GM19351 (cell line): ENCODE measurements at regions not wholly inside any gene's neighbourhood (a gene's known extent, or its start where the extent isn't known, plus 50 kb on each side); places are given as distances from the start of the nearest gene placed in this dataset.
"Not testable (repeated sequence)": the region's sequence is repeated elsewhere in the genome, so short reads cannot be mapped to it uniquely, and the experiment has no call there.

Experiments used
- ATAC-seq: cut with Tn5 transposase; IDR thresholded peaks from one replicate; pipeline ENCODE4 v1.9.1; 2021; ENCODE audit warnings: mild to moderate bottlenecking, moderate library complexity; ENCODE audit not compliant: unreplicated experiment

GRCh38 chr6:63010962-63011361 is 200.3 kb upstream of the FKBP1C start:
- not testable (repeated sequence) for ATAC-seq

GRCh38 chr6:63014290-63014689 is 197.0 kb upstream of the FKBP1C start:
- no peak for ATAC-seq

GRCh38 chr6:63022631-63023030 is 188.6 kb upstream of the FKBP1C start:
- no peak for ATAC-seq

- no peak for ATAC-seq
These were observed 187.5 kb upstream of the FKBP1C start for GRCh38 chr6:63023726-63024125.

GRCh38 chr6:63049216-63049615 is 162.1 kb upstream of the FKBP1C start:
- ATAC-seq = no peak

GRCh38 chr6:63053206-63053605 is 158.1 kb upstream of the FKBP1C start:
- ATAC-seq = not testable (repeated sequence)

GRCh38 chr6:63058601-63059000 is 152.7 kb upstream of the FKBP1C start:
- no peak for ATAC-seq

GRCh38 chr6:63063631-63064271 is 147.5 kb upstream of the FKBP1C start:
- no peak for ATAC-seq

GRCh38 chr6:63066055-63066704 is 145.1 kb upstream of the FKBP1C start:
- peak; percentile 86 for ATAC-seq

GRCh38 chr6:63094947-63095346 is 116.3 kb upstream of the FKBP1C start:
- no peak for ATAC-seq

GRCh38 chr6:63097222-63097621 is 114.0 kb upstream of the FKBP1C start:
- peak; percentile 51 for ATAC-seq

- no peak for ATAC-seq
These were observed 112.5 kb upstream of the FKBP1C start for GRCh38 chr6:63098789-63099188.

GRCh38 chr6:63099772-63100459 is 111.4 kb upstream of the FKBP1C start:
- ATAC-seq = no peak

- no peak for ATAC-seq
These were observed 96.6 kb upstream of the FKBP1C start for GRCh38 chr6:63114610-63115211.

GRCh38 chr6:63121166-63121565 is 90.1 kb upstream of the FKBP1C start:
- no peak for ATAC-seq

GRCh38 chr6:63140114-63140513 is 71.2 kb upstream of the FKBP1C start:
- no peak for ATAC-seq

- ATAC-seq = no peak
These were observed 70.5 kb upstream of the FKBP1C start for GRCh38 chr6:63140692-63141318.

- ATAC-seq = no peak
These were observed 61.5 kb upstream of the FKBP1C start for GRCh38 chr6:63149730-63150129.

- ATAC-seq = no peak
These were observed 56.7 kb upstream of the FKBP1C start for GRCh38 chr6:63154535-63154934.
